WTC11 (cell line): ENCODE measurements at regions not wholly inside any gene's neighbourhood (a gene's known extent, or its start where the extent isn't known, plus 50 kb on each side); places are given as distances from the start of the nearest gene placed in this dataset.

Source experiments
- ATAC-seq: fragments of 200-7000 bp; cut with Tn5 transposase; 2 replicates; pipeline ENCODE4 v1.10.0; 2021; ENCODE audit warnings: mild to moderate bottlenecking, moderate library complexity
- CTCF ChIA-PET: fragments of 300-600 bp; sonication (Branson Sonifier 250); formaldehyde crosslinking; loops from one replicate; lab custom pipeline; 2021; ENCODE audit warnings: antibody characterized with exemption; lab: Charles Lee
- POLR2A ChIA-PET: fragments of 350-600 bp; sonication (Branson Sonifier 250); formaldehyde crosslinking; loops from one replicate; lab custom pipeline; 2021; ENCODE audit warnings: antibody characterized with exemption; lab: Charles Lee
- DNase-seq: peaks from one replicate; pipeline ENCODE4 v3.0.0; 2021; ENCODE audit warnings: low spot score
- H3K27ac Mint-ChIP-seq: 2 replicates; pipeline ENCODE4 v1.8.0; 2021; ENCODE audit warnings: mixed read lengths
- H3K27me3 Mint-ChIP-seq: 2 replicates; pipeline ENCODE4 v1.8.0; 2021; ENCODE audit warnings: low read depth, mild to moderate bottlenecking, moderate library complexity, mixed read lengths
- H3K36me3 Mint-ChIP-seq: 2 replicates; pipeline ENCODE4 v1.8.0; 2021; ENCODE audit warnings: mixed read lengths
- H3K4me1 Mint-ChIP-seq: 2 replicates; pipeline ENCODE4 v1.8.0; 2022; ENCODE audit warnings: mixed read lengths
- H3K4me3 Mint-ChIP-seq: 2 replicates; pipeline ENCODE4 v1.8.0; 2021; ENCODE audit warnings: mild to moderate bottlenecking, moderate library complexity, mixed read lengths
- H3K9me3 Mint-ChIP-seq: 2 replicates; pipeline ENCODE4 v1.8.0; 2021; ENCODE audit warnings: mixed read lengths
- CREB1 ChIP-seq: sonication (generic); formaldehyde crosslinking; IDR thresholded peaks from 2 replicates; pipeline ENCODE4 v1.8.0; 2023; ENCODE audit warnings: mild to moderate bottlenecking, missing genetic modification reagents
- CREM ChIP-seq: sonication (generic); formaldehyde crosslinking; IDR thresholded peaks from 2 replicates; pipeline ENCODE4 v1.8.1; 2022; ENCODE audit warnings: mild to moderate bottlenecking, missing genetic modification reagents, moderate library complexity
- E2F1 ChIP-seq: sonication (generic); formaldehyde crosslinking; IDR thresholded peaks from 2 replicates; pipeline ENCODE4 v1.8.0; 2022; ENCODE audit warnings: mild to moderate bottlenecking, missing genetic modification reagents
- EMX1 ChIP-seq: fragments of 250-450 bp; sonication (Bioruptor Pico); IDR thresholded peaks from 2 replicates; pipeline ENCODE4 v1.8.0; 2021; ENCODE audit warnings: mild to moderate bottlenecking
- GRHL2 ChIP-seq: fragments of 250-450 bp; sonication (Bioruptor Pico); IDR thresholded peaks from 2 replicates; pipeline ENCODE4 v1.8.0; 2022; ENCODE audit warnings: mild to moderate bottlenecking, moderate library complexity; ENCODE audit not compliant: insufficient replicate concordance, severe bottlenecking
- HMGXB4 ChIP-seq: sonication (generic); formaldehyde crosslinking; IDR thresholded peaks from 2 replicates; pipeline ENCODE4 v1.8.1; 2023; ENCODE audit warnings: mild to moderate bottlenecking, moderate library complexity, missing genetic modification reagents
- IRF2 ChIP-seq: sonication (generic); formaldehyde crosslinking; IDR thresholded peaks from 2 replicates; pipeline ENCODE4 v1.8.0; 2022; ENCODE audit warnings: low read depth, missing genetic modification reagents, borderline replicate concordance
- JAZF1 ChIP-seq: fragments of 250-450 bp; sonication (Bioruptor Pico); IDR thresholded peaks from 2 replicates; pipeline ENCODE4 v1.9.0; 2021; ENCODE audit warnings: moderate library complexity, mild to moderate bottlenecking, inconsistent platforms
- JUN ChIP-seq: sonication (generic); formaldehyde crosslinking; IDR thresholded peaks from 2 replicates; pipeline ENCODE4 v1.8.0; 2023; ENCODE audit warnings: mild to moderate bottlenecking, missing genetic modification reagents
- KAT7 ChIP-seq: sonication (generic); formaldehyde crosslinking; IDR thresholded peaks from 2 replicates; pipeline ENCODE4 v1.8.1; 2023; ENCODE audit warnings: missing genetic modification reagents, mild to moderate bottlenecking, borderline replicate concordance
- MYBL2 ChIP-seq: sonication (generic); formaldehyde crosslinking; IDR thresholded peaks from 2 replicates; pipeline ENCODE4 v1.8.1; 2023; ENCODE audit warnings: mild to moderate bottlenecking, moderate library complexity, missing genetic modification reagents
- NR1H2 ChIP-seq: sonication (generic); formaldehyde crosslinking; IDR thresholded peaks from 2 replicates; pipeline ENCODE4 v1.9.0; 2021; ENCODE audit warnings: mild to moderate bottlenecking, moderate library complexity, missing genetic modification reagents
- NR3C1 ChIP-seq: sonication (generic); formaldehyde crosslinking; conservative IDR thresholded peaks from 2 replicates; pipeline ENCODE4 v1.8.1; 2023; ENCODE audit warnings: low read depth, mild to moderate bottlenecking, missing genetic modification reagents
- OVOL2 ChIP-seq: fragments of 250-450 bp; sonication (Bioruptor Pico); IDR thresholded peaks from 2 replicates; pipeline ENCODE4 v1.9.0; 2021; ENCODE audit warnings: mild to moderate bottlenecking, borderline replicate concordance
- RORB ChIP-seq: fragments of 250-450 bp; sonication (Bioruptor Pico); IDR thresholded peaks from 2 replicates; pipeline ENCODE4 v1.9.0; 2021; ENCODE audit warnings: mild to moderate bottlenecking
- SOX15 ChIP-seq: fragments of 250-450 bp; sonication (Bioruptor Pico); IDR thresholded peaks from 2 replicates; pipeline ENCODE4 v1.9.0; 2021; ENCODE audit warnings: mild to moderate bottlenecking
- TCF7 ChIP-seq: sonication (generic); formaldehyde crosslinking; IDR thresholded peaks from 2 replicates; pipeline ENCODE4 v1.8.0; 2022; ENCODE audit warnings: mild to moderate bottlenecking, low read depth, missing genetic modification reagents, moderate library complexity
- TEAD4 ChIP-seq: sonication (generic); formaldehyde crosslinking; IDR thresholded peaks from 2 replicates; pipeline ENCODE4 v1.8.0; 2022; ENCODE audit warnings: mild to moderate bottlenecking, missing genetic modification reagents
- USF2 ChIP-seq: sonication (generic); formaldehyde crosslinking; IDR thresholded peaks from 2 replicates; pipeline ENCODE4 v1.8.1; 2023; ENCODE audit warnings: mild to moderate bottlenecking, missing genetic modification reagents, moderate library complexity
- ZNF263 ChIP-seq: sonication (generic); formaldehyde crosslinking; IDR thresholded peaks from 2 replicates; pipeline ENCODE4 v1.8.1; 2022; ENCODE audit warnings: low read depth, mild to moderate bottlenecking, moderate library complexity, missing genetic modification reagents
- ZNF281 ChIP-seq: sonication (generic); formaldehyde crosslinking; IDR thresholded peaks from 2 replicates; pipeline ENCODE4 v1.8.0; 2023; ENCODE audit warnings: mild to moderate bottlenecking, missing genetic modification reagents
- ZNF317 ChIP-seq: sonication (generic); formaldehyde crosslinking; IDR thresholded peaks from 2 replicates; pipeline ENCODE4 v1.8.1; 2023; ENCODE audit warnings: low read depth, mild to moderate bottlenecking, moderate library complexity, missing genetic modification reagents, borderline replicate concordance
- ZNF423 ChIP-seq: fragments of 250-450 bp; sonication (Bioruptor Pico); IDR thresholded peaks from 2 replicates; pipeline ENCODE4 v2.1.2; 2022; ENCODE audit warnings: mild to moderate bottlenecking, moderate library complexity

GRCh38 chr7:116398672-116399071, 100.9 kb upstream of the CAV2 start (continued):
- TF ChIP-seq RORB (CRISPR knock-in tag) = no peak
- TF ChIP-seq, all 79 proteins: peak for 0

GRCh38 chr7:116399819-116400218, 99.7 kb upstream of the CAV2 start:
- TF ChIP-seq SOX15 (CRISPR knock-in tag) = no peak
- TF ChIP-seq KAT7 = no peak
- no peak for TF ChIP-seq RORB (CRISPR knock-in tag)
- TF ChIP-seq ZNF317 (CRISPR knock-in tag) = no peak
- TF ChIP-seq ZNF281 (CRISPR knock-in tag) = no peak
- TF ChIP-seq TCF7 (CRISPR knock-in tag) = no peak
- TF ChIP-seq USF2 (CRISPR knock-in tag) = no peak
- no peak for TF ChIP-seq MYBL2 (CRISPR knock-in tag)
- no peak for TF ChIP-seq TEAD4 (CRISPR knock-in tag)
- TF ChIP-seq NR3C1 (CRISPR knock-in tag) = no peak
- TF ChIP-seq ZNF263 (CRISPR knock-in tag) = no peak
- TF ChIP-seq IRF2 (CRISPR knock-in tag) = no peak
- no peak for TF ChIP-seq GRHL2 (CRISPR knock-in tag)
- peaks cover 21% of the 10 kb centered on the region for H3K9me3 Mint-ChIP-seq
- H3K4me3 Mint-ChIP-seq = no peak overlapping the region
- CTCF ChIA-PET = no interaction called here
- POLR2A ChIA-PET = no interaction called here
- peaks cover 8% of the 10 kb centered on the region; the same call in 1 of the 2 replicates for H3K36me3 Mint-ChIP-seq
- H3K27me3 Mint-ChIP-seq = no peaks in the 10 kb centered on the region
- ATAC-seq = no peak
- H3K4me1 Mint-ChIP-seq = peaks cover 15% of the 10 kb centered on the region
- no peak overlapping the region for H3K27ac Mint-ChIP-seq
- DNase-seq = no peak

- ATAC-seq = no peak
- peaks cover 8% of the 10 kb centered on the region; the same call in 1 of the 2 replicates for H3K36me3 Mint-ChIP-seq
- CTCF ChIA-PET = no interaction called here
- peaks cover 21% of the 10 kb centered on the region for H3K9me3 Mint-ChIP-seq
- no peak for TF ChIP-seq CREB1 (CRISPR knock-in tag)
- no peak overlapping the region for H3K4me3 Mint-ChIP-seq
- no peaks in the 10 kb centered on the region for H3K27me3 Mint-ChIP-seq
- POLR2A ChIA-PET = no interaction called here
- H3K4me1 Mint-ChIP-seq = peaks cover 10% of the 10 kb centered on the region
- H3K27ac Mint-ChIP-seq = no peak overlapping the region
- DNase-seq = no peak
Measured at GRCh38 chr7:116400522-116400921, 99.0 kb upstream of the CAV2 start.

GRCh38 chr7:116401711-116402110, 97.8 kb upstream of the CAV2 start:
- H3K27ac Mint-ChIP-seq = no peak overlapping the region
- H3K4me3 Mint-ChIP-seq = no peak overlapping the region
- DNase-seq = no peak
- no peaks in the 10 kb centered on the region for H3K27me3 Mint-ChIP-seq
- peaks cover 8% of the 10 kb centered on the region; the same call in 1 of the 2 replicates for H3K36me3 Mint-ChIP-seq
- POLR2A ChIA-PET = no interaction called here
- no peak for ATAC-seq
- peaks cover 21% of the 10 kb centered on the region for H3K9me3 Mint-ChIP-seq
- CTCF ChIA-PET = no interaction called here
- peaks cover 10% of the 10 kb centered on the region for H3K4me1 Mint-ChIP-seq
- no peak for TF ChIP-seq GRHL2 (CRISPR knock-in tag)
- no peak for TF ChIP-seq E2F1 (CRISPR knock-in tag)
- TF ChIP-seq ZNF423 (CRISPR knock-in tag) = no peak
- no peak for TF ChIP-seq MYBL2 (CRISPR knock-in tag)
- no peak for TF ChIP-seq CREM (CRISPR knock-in tag)
- no peak for TF ChIP-seq HMGXB4 (CRISPR knock-in tag)
- no peak for TF ChIP-seq JAZF1 (CRISPR knock-in tag)
- no peak for TF ChIP-seq TEAD4 (CRISPR knock-in tag)
- TF ChIP-seq OVOL2 (CRISPR knock-in tag) = no peak
- TF ChIP-seq TCF7 (CRISPR knock-in tag) = no peak
- TF ChIP-seq EMX1 = no peak
- no peak for TF ChIP-seq JUN
- TF ChIP-seq NR1H2 (CRISPR knock-in tag) = no peak
